CD14-positive monocyte (primary cell): ENCODE measurements at regions not wholly inside any gene's neighbourhood (a gene's known extent, or its start where the extent isn't known, plus 50 kb on each side); places are given as distances from the start of the nearest gene placed in this dataset.

Experiments
- DNase-seq, 3 donors: peaks; one replicate each; pipeline ENCODE4 v3.0.0-alpha.2; 2011 to 2022
- H2AFZ ChIP-seq: 2 replicates; pipeline ENCODE4 v1.6.0; 2012; ENCODE audit warnings: mild to moderate bottlenecking, low read depth, low read length, inconsistent platforms; ENCODE audit not compliant: insufficient read depth, poor library complexity, severe bottlenecking
- H3K27ac ChIP-seq, 2 donors: 1 replicate in 1 of 2; 2 replicates in 1 of 2; pipeline ENCODE4 v1.5.1; 2012 to 2013; ENCODE audit warnings: low read length in 2 of 2, control low read depth in 1 of 2, inconsistent platforms in 1 of 2, low read depth in 1 of 2, mild to moderate bottlenecking in 1 of 2
- H3K27me3 ChIP-seq, 2 donors: one replicate each; pipeline versions ENCODE4 v1.6.0 to v1.6.1; 2011 to 2013; ENCODE audit warnings: low read length in 2 of 2; ENCODE audit not compliant: control insufficient read depth in 2 of 2, insufficient read depth in 2 of 2
- H3K36me3 ChIP-seq, 2 donors: replicated peaks in 1 of 2; 1 replicate in 1 of 2; 2 replicates in 1 of 2; pipeline versions ENCODE4 v1.5.1 to v1.6.1; 2012 to 2013; ENCODE audit warnings: low read length in 2 of 2, control low read depth in 1 of 2, inconsistent platforms in 1 of 2, mild to moderate bottlenecking in 1 of 2; ENCODE audit not compliant: insufficient read depth in 2 of 2, control insufficient read depth in 1 of 2
- H3K4me1 ChIP-seq, 2 donors: 1 replicate in 1 of 2; 2 replicates in 1 of 2; pipeline versions ENCODE4 v1.5.1 to v1.6.1; 2012 to 2013; ENCODE audit warnings: low read length in 2 of 2, control low read depth in 1 of 2, inconsistent platforms in 1 of 2, mild to moderate bottlenecking in 1 of 2, moderate library complexity in 1 of 2; ENCODE audit not compliant: insufficient read depth in 2 of 2, control insufficient read depth in 1 of 2
- H3K4me2 ChIP-seq: replicated peaks from 2 replicates; pipeline ENCODE3; 2012; ENCODE audit warnings: low read length, moderate library complexity, mild to moderate bottlenecking; ENCODE audit not compliant: poor library complexity, severe bottlenecking; ENCODE audit errors: extremely low read depth
- H3K4me3 ChIP-seq, 3 experiments: fragments of 200-600 bp in 1 of 3; sonication (generic) in 1 of 3; replicated peaks in 1 of 3; 1 replicate in 2 of 3; 2 replicates in 1 of 3; pipeline ENCODE4 v1.5.1; 2011 to 2013; ENCODE audit warnings: low read length in 3 of 3, mild to moderate bottlenecking in 3 of 3, control low read depth in 2 of 3, low read depth in 2 of 3, inconsistent platforms in 1 of 3, moderate library complexity in 1 of 3
- H3K79me2 ChIP-seq: 2 replicates; pipeline ENCODE4 v1.6.0; 2012; ENCODE audit warnings: mild to moderate bottlenecking, control low read depth, inconsistent platforms, low read length, moderate library complexity; ENCODE audit not compliant: insufficient read depth
- H3K9ac ChIP-seq: 2 replicates; pipeline ENCODE4 v1.6.0; 2017; ENCODE audit warnings: low read length, mild to moderate bottlenecking; ENCODE audit not compliant: insufficient read depth, poor library complexity, severe bottlenecking
- H3K9me3 ChIP-seq, 2 donors: replicated peaks in 1 of 2; 1 replicate in 1 of 2; 2 replicates in 1 of 2; pipeline versions ENCODE4 v1.5.1 to v1.6.1; 2012 to 2013; ENCODE audit warnings: low read length in 2 of 2, control low read depth in 1 of 2; ENCODE audit not compliant: control insufficient read depth in 1 of 2, insufficient read depth in 1 of 2
- H4K20me1 ChIP-seq: 2 replicates; pipeline ENCODE4 v1.6.0; 2012; ENCODE audit warnings: mild to moderate bottlenecking, low read length, control low read depth, moderate library complexity; ENCODE audit not compliant: insufficient read depth
- H3K27ac Mint-ChIP-seq, 7 donors: one replicate each; pipeline ENCODE4 v1.8.0; 2020; ENCODE audit warnings: mild to moderate bottlenecking in 7 of 7, mixed read lengths in 7 of 7, moderate library complexity in 6 of 7, inconsistent platforms in 2 of 7
- H3K27me3 Mint-ChIP-seq, 3 donors: one replicate each; pipeline ENCODE4 v1.8.0; 2021 to 2022; ENCODE audit warnings: low read depth in 3 of 3, mild to moderate bottlenecking in 3 of 3, mixed read lengths in 3 of 3, moderate library complexity in 3 of 3, inconsistent platforms in 1 of 3
- H3K36me3 Mint-ChIP-seq, 2 donors: one replicate each; pipeline ENCODE4 v1.8.0; 2020; ENCODE audit warnings: mixed read lengths in 2 of 2, inconsistent platforms in 1 of 2, mild to moderate bottlenecking in 1 of 2
- H3K4me1 Mint-ChIP-seq: one replicate; pipeline ENCODE4 v1.8.0; 2020; ENCODE audit warnings: mild to moderate bottlenecking, mixed read lengths
- H3K4me3 Mint-ChIP-seq, 2 donors: one replicate each; pipeline ENCODE4 v1.8.0; 2020; ENCODE audit warnings: mild to moderate bottlenecking in 2 of 2, mixed read lengths in 2 of 2, moderate library complexity in 1 of 2
- H3K9me3 Mint-ChIP-seq, 7 donors: one replicate each; pipeline ENCODE4 v1.8.0; 2020 to 2022; ENCODE audit warnings: mixed read lengths in 7 of 7, mild to moderate bottlenecking in 6 of 7, moderate library complexity in 6 of 7, inconsistent platforms in 2 of 7
- CTCF ChIP-seq: fragments of 200-600 bp; IDR thresholded peaks from one replicate; pipeline ENCODE4 v1.8.0; 2022; ENCODE audit warnings: antibody characterized with exemption, mild to moderate bottlenecking
- WGBS: methylation state at CpG from one replicate; pipeline ENCODE4 v1.1.5; 2013; ENCODE audit warnings: missing lambda C conversion rate; ENCODE audit not compliant: insufficient coverage; 5-methylcytosine and 5-hydroxymethylcytosine counted together
- intact Hi-C, 2 donors: fragments of 100-400 bp; cut with micrococcal nuclease; formaldehyde crosslinking; loops; one replicate each; pipeline versions ENCODE4 v1.15.0 to v1.15.1; 2023

GRCh38 chr6:150651808-150652470, 52.3 kb downstream of the PLEKHG1 start:
- peaks cover 0 to 2% (median 0%) of the 10 kb centered on the region in 7 donors for H3K9me3 Mint-ChIP-seq
- H3K27me3 Mint-ChIP-seq = peaks cover 2 to 4% (median 3%) of the 10 kb centered on the region in 3 donors
- Histone ChIP-seq H3K36me3 (no peaks in the 10 kb centered on the region), H3K9me3 (no peaks in the 10 kb centered on the region), H3K4me1 (no peaks in the 10 kb centered on the region), H3K79me2 (no peaks in the 10 kb centered on the region), H3K4me2 (no peak overlapping the region), H4K20me1 (no peaks in the 10 kb centered on the region), H3K4me3 (no peak overlapping the region), H3K9ac (no peak overlapping the region), H3K27ac (no peak overlapping the region), H3K27me3 (no peaks in the 10 kb centered on the region), H2AFZ (no peak overlapping the region)
- no peaks in the 10 kb centered on the region for H3K4me1 Mint-ChIP-seq
- intact Hi-C loops = no loop called here
- TF ChIP-seq CTCF = no peak
- no peaks in the 10 kb centered on the region for H3K36me3 Mint-ChIP-seq
- DNase-seq = no peak
- no peak overlapping the region for H3K4me3 Mint-ChIP-seq
- WGBS = 79% methylated on average over 2 of the region's 6 CpGs
- no peak overlapping the region for H3K27ac Mint-ChIP-seq

- intact Hi-C loops = no loop called here
- Mint-ChIP-seq H3K27ac (no peak overlapping the region), H3K4me1 (no peaks in the 10 kb centered on the region), H3K9me3 (peaks cover 0 to 2% (median 0%) of the 10 kb centered on the region in 7 donors), H3K27me3 (peaks cover 3 to 4% (median 3%) of the 10 kb centered on the region in 3 donors), H3K4me3 (no peak overlapping the region), H3K36me3 (no peaks in the 10 kb centered on the region)
- H4K20me1 ChIP-seq = no peaks in the 10 kb centered on the region
- no peak overlapping the region for H3K4me2 ChIP-seq
- no peak overlapping the region for H3K27ac ChIP-seq
- TF ChIP-seq CTCF = no peak
- no peaks in the 10 kb centered on the region for H3K27me3 ChIP-seq
- 81% methylated on average over 6 of the region's 7 CpGs for WGBS
- no peaks in the 10 kb centered on the region for H3K79me2 ChIP-seq
- no peak overlapping the region for H2AFZ ChIP-seq
- no peaks in the 10 kb centered on the region for H3K36me3 ChIP-seq
- no peak overlapping the region for H3K4me3 ChIP-seq
- no peaks in the 10 kb centered on the region for H3K4me1 ChIP-seq
- no peaks in the 10 kb centered on the region for H3K9me3 ChIP-seq
- H3K9ac ChIP-seq = no peak overlapping the region
- DNase-seq = no peak
Observed at GRCh38 chr6:150652848-150653613, 53.3 kb downstream of the PLEKHG1 start.
